ENCODE measurements at regions not wholly inside any gene's neighbourhood (a gene's known extent, or its start where the extent isn't known, plus 50 kb on each side); places are given as distances from the start of the nearest gene placed in this dataset.
"Not testable (repeated sequence)": the region's sequence is repeated elsewhere in the genome, so short reads cannot be mapped to it uniquely, and the experiment has no call there.

GRCh38 chr13:104553186-104553585 lies 1487.0 kb upstream of the SLC10A2 start:
- DNase-seq (ENCODE audit: low spot score): no peak

GRCh38 chr13:104534847-104535246 lies 1468.6 kb upstream of the SLC10A2 start:
- no peak for DNase-seq (ENCODE audit: low spot score)

GRCh38 chr13:104532132-104532531 lies 1465.9 kb upstream of the SLC10A2 start:
- DNase-seq (ENCODE audit: low spot score): no peak

GRCh38 chr13:104530741-104531140 lies 1464.5 kb upstream of the SLC10A2 start:
- DNase-seq (ENCODE audit: low spot score): no peak

GRCh38 chr13:104526561-104526960 lies 1460.3 kb upstream of the SLC10A2 start:
- no peak for DNase-seq (ENCODE audit: low spot score)

GRCh38 chr13:104525467-104525866 lies 1459.2 kb upstream of the SLC10A2 start:
- DNase-seq (ENCODE audit: low spot score): no peak

GRCh38 chr13:104522235-104523072 lies 1456.2 kb upstream of the SLC10A2 start:
- no peak for DNase-seq (ENCODE audit: low spot score)

GRCh38 chr13:104510422-104510821 lies 1444.2 kb upstream of the SLC10A2 start:
- no peak for DNase-seq (ENCODE audit: low spot score)

- DNase-seq (ENCODE audit: low spot score): not testable (repeated sequence)
Measured at GRCh38 chr13:104493502-104493901, 1427.3 kb upstream of the SLC10A2 start.

- no peak for DNase-seq (ENCODE audit: low spot score)
Measured at GRCh38 chr13:104491916-104492315, 1425.7 kb upstream of the SLC10A2 start.

- no peak for DNase-seq (ENCODE audit: low spot score)
Measured at GRCh38 chr13:104487006-104487405, 1420.8 kb upstream of the SLC10A2 start.

- DNase-seq (ENCODE audit: low spot score): no peak
Measured at GRCh38 chr13:104485571-104485970, 1419.4 kb upstream of the SLC10A2 start.

GRCh38 chr13:104483631-104484030 lies 1417.4 kb upstream of the SLC10A2 start:
- DNase-seq (ENCODE audit: low spot score): no peak

- DNase-seq (ENCODE audit: low spot score): no peak
Measured at GRCh38 chr13:104477261-104477660, 1411.0 kb upstream of the SLC10A2 start.

- DNase-seq (ENCODE audit: low spot score): no peak
Measured at GRCh38 chr13:104473936-104474335, 1407.7 kb upstream of the SLC10A2 start.

- DNase-seq (ENCODE audit: low spot score): no peak
Measured at GRCh38 chr13:104466016-104466415, 1399.8 kb upstream of the SLC10A2 start.

- DNase-seq (ENCODE audit: low spot score): no peak
Measured at GRCh38 chr13:104461049-104461448, 1394.8 kb upstream of the SLC10A2 start.

GRCh38 chr13:104460554-104460953 lies 1394.3 kb upstream of the SLC10A2 start:
- no peak for DNase-seq (ENCODE audit: low spot score)

GRCh38 chr13:104450006-104450405 lies 1383.8 kb upstream of the SLC10A2 start:
- DNase-seq (ENCODE audit: low spot score): no peak

GRCh38 chr13:104447348-104447747 lies 1381.1 kb upstream of the SLC10A2 start:
- no peak for DNase-seq (ENCODE audit: low spot score)

- DNase-seq (ENCODE audit: low spot score): no peak
Measured at GRCh38 chr13:104442536-104442935, 1376.3 kb upstream of the SLC10A2 start.

- no peak for DNase-seq (ENCODE audit: low spot score)
Measured at GRCh38 chr13:104436555-104436954, 1370.3 kb upstream of the SLC10A2 start.

- DNase-seq (ENCODE audit: low spot score): no peak
Measured at GRCh38 chr13:104431895-104432294, 1365.7 kb upstream of the SLC10A2 start.

GRCh38 chr13:104426435-104426834 lies 1360.2 kb upstream of the SLC10A2 start:
- DNase-seq (ENCODE audit: low spot score): no peak
